ENCODE measurements at regions not wholly inside any gene's neighbourhood (a gene's known extent, or its start where the extent isn't known, plus 50 kb on each side); places are given as distances from the start of the nearest gene placed in this dataset.

DNA sequence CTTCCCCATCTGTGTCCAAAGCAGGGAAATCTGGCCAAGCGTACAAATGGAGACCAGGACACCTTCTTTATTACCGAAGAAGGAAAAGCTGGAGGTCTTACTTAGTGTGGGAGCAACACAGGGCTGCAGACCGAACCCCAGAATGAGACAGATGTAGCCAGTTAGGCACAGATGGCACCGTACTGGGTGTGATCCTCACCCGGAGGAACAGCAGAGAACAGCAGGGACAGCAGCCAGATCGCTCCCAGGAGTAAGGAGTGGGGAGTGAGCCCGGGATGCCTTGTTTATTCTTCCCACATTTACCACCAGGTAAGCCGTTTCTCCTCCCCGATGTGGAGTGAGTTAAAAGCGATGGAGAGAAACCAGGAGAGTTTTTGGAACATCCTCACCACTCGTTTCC lies 150.7 kb upstream of the SPRED2 start:
- DNase-seq (ENCODE audit: low read depth) = no peak
- TF ChIP-seq, protein P1, sequence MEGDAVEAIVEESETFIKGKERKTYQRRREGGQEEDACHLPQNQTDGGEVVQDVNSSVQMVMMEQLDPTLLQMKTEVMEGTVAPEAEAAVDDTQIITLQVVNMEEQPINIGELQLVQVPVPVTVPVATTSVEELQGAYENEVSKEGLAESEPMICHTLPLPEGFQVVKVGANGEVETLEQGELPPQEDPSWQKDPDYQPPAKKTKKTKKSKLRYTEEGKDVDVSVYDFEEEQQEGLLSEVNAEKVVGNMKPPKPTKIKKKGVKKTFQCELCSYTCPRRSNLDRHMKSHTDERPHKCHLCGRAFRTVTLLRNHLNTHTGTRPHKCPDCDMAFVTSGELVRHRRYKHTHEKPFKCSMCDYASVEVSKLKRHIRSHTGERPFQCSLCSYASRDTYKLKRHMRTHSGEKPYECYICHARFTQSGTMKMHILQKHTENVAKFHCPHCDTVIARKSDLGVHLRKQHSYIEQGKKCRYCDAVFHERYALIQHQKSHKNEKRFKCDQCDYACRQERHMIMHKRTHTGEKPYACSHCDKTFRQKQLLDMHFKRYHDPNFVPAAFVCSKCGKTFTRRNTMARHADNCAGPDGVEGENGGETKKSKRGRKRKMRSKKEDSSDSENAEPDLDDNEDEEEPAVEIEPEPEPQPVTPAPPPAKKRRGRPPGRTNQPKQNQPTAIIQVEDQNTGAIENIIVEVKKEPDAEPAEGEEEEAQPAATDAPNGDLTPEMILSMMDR (IDR thresholded peaks at IDR 0.05; ENCODE audit: low read length, missing control alignments) = no peak
- H3K4me3 ChIP-seq (replicated peaks; ENCODE audit: low read depth, low read length) = no peak overlapping the region

DNA sequence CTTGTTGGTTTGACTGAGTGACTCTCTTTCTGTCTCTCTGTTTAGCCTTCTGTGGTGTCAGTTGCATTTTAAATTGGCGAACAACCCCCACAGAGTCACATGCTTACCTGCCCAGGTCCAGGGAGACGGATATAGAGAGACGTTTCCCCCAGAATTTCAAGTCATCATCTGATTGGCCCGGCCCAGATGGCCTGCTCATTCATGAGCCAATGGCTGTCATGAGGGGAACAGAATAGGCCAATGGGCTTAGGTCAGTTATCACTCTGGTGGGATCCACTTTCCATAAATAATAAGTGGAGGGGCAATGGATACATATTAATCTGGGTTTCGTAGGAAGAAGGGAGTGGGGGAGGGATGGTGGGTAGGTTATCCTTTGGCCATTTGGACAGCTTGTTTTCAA lies 150.0 kb upstream of the SPRED2 start:
- H3K4me3 ChIP-seq (replicated peaks; ENCODE audit: low read depth, low read length) = no peak overlapping the region
- DNase-seq (ENCODE audit: low read depth) = no peak
- TF ChIP-seq, protein P1 (IDR thresholded peaks at IDR 0.05; ENCODE audit: low read length, missing control alignments) = no peak

DNA sequence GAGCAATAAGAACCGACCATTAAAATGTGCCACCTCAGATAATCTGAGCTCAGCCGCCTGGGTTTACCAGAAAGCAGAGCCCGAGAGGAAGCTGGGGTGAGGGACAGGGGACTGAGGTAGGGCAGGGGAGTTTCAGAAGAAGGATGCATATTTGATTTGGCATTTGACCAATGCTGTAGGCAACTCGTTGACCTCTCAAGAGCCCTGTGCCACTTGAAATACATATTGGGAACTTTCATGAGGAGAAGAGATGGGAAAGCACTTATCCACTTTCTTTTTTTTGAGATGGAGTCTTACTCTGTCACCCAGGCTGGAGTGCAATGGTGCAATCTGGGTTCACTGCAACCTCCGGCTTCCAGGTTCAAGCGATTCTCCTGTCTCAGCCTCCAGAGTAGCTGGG lies 148.4 kb upstream of the SPRED2 start:
- DNase-seq (ENCODE audit: low read depth) = no peak
- no peak overlapping the region for H3K4me3 ChIP-seq (replicated peaks; ENCODE audit: low read depth, low read length)
- TF ChIP-seq, protein P1 (IDR thresholded peaks at IDR 0.05; ENCODE audit: low read length, missing control alignments) = no peak

DNA sequence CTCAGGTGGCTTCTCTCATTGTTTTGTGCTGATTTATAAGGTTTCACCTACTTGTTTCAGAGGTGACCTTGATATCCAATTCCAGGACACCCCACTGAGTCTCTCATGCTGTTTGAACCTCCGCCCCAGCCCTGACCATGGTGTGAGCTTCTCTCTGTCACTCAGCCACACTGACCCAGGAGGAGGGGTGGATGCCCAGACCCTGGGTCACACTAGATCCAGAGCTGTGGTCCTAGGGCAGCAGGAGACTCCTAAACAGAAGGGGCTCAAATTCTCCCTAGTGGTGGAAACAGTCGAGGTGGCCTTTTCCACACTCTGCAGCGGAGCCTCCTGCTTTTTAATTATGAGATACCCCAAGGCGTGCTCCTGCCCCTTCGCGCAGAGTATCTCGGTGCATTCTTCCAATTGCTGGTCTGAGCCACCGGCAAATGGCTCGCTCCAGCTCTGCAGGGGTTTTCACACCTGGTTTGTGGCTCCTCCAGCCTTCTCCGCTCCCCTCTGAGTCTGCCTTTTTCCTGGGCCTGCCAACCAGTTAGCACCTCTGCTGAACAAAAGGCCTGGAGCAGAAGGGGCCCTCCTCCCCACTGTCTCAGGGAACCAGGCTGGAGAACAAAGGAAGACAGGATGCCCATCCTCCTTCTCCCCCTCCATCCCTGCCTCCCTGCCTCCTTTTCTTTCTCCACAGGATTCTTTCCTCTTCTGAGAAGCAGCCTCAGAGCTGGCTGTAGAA lies 147.3 kb upstream of the SPRED2 start:
- TF ChIP-seq, protein P1 (IDR thresholded peaks at IDR 0.05; ENCODE audit: low read length, missing control alignments) = no peak
- no peak overlapping the region for H3K4me3 ChIP-seq (replicated peaks; ENCODE audit: low read depth, low read length)
- no peak for DNase-seq (ENCODE audit: low read depth)

DNA sequence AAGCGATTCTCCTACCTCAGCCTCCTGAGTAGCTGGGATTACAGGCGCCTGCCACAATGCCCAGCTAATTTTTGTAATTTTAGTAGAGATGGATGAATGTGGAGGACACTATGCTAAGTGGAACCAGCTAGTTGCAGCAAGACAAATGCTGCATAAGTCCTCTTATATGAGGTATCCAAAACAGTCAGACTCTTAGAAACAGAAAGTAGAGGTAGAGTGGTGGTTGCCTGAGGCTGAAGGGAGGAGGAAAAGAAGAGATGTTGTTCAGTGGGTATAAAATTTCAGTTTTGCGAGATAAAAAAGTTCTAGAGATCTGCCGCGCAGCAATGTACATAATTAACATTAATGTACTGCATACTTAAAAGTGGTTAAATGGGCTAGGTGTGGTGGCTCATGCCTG lies 145.3 kb upstream of the SPRED2 start:
- DNase-seq (ENCODE audit: low read depth) = no peak
- no peak overlapping the region for H3K4me3 ChIP-seq (replicated peaks; ENCODE audit: low read depth, low read length)
- TF ChIP-seq, protein P1 (IDR thresholded peaks at IDR 0.05; ENCODE audit: low read length, missing control alignments) = no peak

DNA sequence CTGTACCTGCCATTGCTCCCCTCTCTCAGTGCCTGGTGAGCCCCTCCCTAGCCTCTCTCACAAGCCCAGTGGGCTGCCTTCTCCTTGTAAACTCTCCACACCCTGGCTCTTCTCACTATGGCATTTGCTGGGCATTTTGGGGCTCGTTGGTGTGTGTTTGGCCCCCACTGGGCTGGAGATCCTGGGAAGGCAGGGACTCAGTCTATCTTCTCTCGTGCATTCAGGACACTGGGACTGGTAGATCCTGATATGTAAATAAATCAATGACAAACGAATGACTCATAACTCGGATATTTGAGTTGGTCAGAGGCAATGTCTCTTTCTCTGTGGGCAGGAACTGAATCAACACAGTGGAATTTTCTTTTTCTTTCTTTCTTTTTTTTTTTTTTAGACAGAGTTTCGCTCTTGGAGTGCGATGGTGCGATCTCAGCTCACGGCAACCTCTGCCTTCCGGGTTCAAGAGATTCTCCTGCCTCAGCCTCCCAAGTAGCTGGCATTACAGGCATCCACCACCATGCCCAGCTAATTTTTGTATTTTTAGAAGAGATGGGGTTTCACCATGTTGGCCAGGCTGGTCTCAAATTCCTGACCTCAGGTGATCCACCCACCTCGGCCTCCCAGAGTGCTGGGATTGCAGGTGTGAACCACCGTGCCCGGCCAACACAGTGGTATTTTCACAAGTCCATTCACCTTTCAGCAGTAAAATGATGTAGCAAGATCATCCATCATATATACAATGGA lies 144.6 kb upstream of the SPRED2 start:
- DNase-seq (ENCODE audit: low read depth) = peak; percentile 94
- no peak overlapping the region for H3K4me3 ChIP-seq (replicated peaks; ENCODE audit: low read depth, low read length)
- TF ChIP-seq, protein P1 (IDR thresholded peaks at IDR 0.05; ENCODE audit: low read length, missing control alignments) = no peak

Measured in fibroblast of pulmonary artery (primary cell).